Left ventricle myocardium inferior (tissue), 1 donor: ENCODE measurements at regions not wholly inside any gene's neighbourhood (a gene's known extent, or its start where the extent isn't known, plus 50 kb on each side); places are given as distances from the start of the nearest gene placed in this dataset.

Experiments used
- DNase-seq: peaks from one replicate; pipeline ENCODE4 v3.0.0-alpha.2; 2020
- H3K27ac ChIP-seq: fragments of 200-600 bp; replicated peaks from 2 replicates; pipeline ENCODE4 v1.8.0; 2021
- H3K27me3 ChIP-seq: fragments of 200-600 bp; 2 replicates; pipeline ENCODE4 v1.8.0; 2021; ENCODE audit warnings: low read depth
- H3K36me3 ChIP-seq: fragments of 200-600 bp; 2 replicates; pipeline ENCODE4 v1.8.0; 2021
- H3K4me1 ChIP-seq: fragments of 200-600 bp; 2 replicates; pipeline ENCODE4 v1.8.0; 2021
- H3K4me3 ChIP-seq: fragments of 200-600 bp; 2 replicates; pipeline ENCODE4 v1.8.0; 2021; ENCODE audit warnings: mild to moderate bottlenecking, moderate library complexity
- H3K9me3 ChIP-seq: fragments of 200-600 bp; replicated peaks from 2 replicates; pipeline ENCODE4 v1.8.0; 2021
- CTCF ChIP-seq: fragments of 200-600 bp; IDR thresholded peaks from 2 replicates; pipeline ENCODE4 v1.8.0; 2021; ENCODE audit warnings: antibody characterized with exemption, mild to moderate bottlenecking, borderline replicate concordance
- intact Hi-C: fragments of 100-400 bp; cut with micrococcal nuclease; formaldehyde crosslinking; loops from one replicate; pipeline ENCODE4 v1.11.0; 2022
- donor health status: DM: no; HTN: yes; CAD: no; lungs with severe emphysema.

DNA sequence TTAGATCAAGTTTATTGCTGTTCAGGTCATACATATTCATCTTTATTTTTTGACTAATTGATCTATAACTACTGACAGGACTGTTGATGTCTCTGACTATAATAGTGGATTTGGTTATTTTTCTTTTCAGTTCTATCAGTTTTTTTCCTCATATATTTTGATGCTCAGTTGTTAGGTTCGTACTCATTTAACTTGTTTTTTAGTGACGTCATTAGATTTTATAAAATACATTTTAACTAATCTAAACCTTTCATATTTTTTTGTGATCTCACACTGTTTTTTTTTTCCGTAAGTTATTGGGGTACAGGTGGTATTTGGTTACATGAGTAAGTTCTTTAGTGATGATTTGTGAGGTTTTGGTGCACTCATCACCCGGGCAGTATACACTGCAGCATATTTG lies 841.2 kb upstream of the FBXO33 start:
- Histone ChIP-seq H3K4me3 (no peak overlapping the region), H3K36me3 (no peaks in the 10 kb centered on the region), H3K4me1 (no peaks in the 10 kb centered on the region), H3K27me3 (no peaks in the 10 kb centered on the region), H3K9me3 (no peaks in the 10 kb centered on the region), H3K27ac (no peak overlapping the region)
- no peak for DNase-seq
- intact Hi-C loops = no loop called here
- TF ChIP-seq CTCF = no peak

DNA sequence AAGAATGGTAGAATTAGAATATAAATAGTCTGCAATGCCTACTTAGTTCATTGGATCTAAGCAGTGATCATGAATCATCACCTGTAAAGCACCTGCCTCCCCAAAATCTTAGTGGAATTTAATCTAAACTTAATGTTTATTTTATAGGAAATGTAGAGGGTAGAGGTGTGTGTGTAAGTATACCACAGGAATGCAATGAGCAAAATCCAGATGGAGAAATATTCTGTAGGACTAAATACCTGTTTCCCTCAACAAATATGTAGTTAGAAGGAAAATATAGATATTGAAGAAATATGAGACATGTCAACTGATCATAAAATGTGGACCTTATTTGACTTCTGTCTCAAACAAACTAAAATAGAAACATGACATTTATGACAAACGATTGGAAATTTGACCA lies 839.2 kb upstream of the FBXO33 start:
- H3K4me3 ChIP-seq = no peak overlapping the region
- DNase-seq = no peak
- no peaks in the 10 kb centered on the region for H3K36me3 ChIP-seq
- H3K27me3 ChIP-seq = no peaks in the 10 kb centered on the region
- no peak overlapping the region for H3K27ac ChIP-seq
- no peak for TF ChIP-seq CTCF
- no peaks in the 10 kb centered on the region for H3K4me1 ChIP-seq
- intact Hi-C loops = no loop called here
- no peaks in the 10 kb centered on the region for H3K9me3 ChIP-seq

- intact Hi-C loops = no loop called here
- H3K4me3 ChIP-seq = no peak overlapping the region
- H3K4me1 ChIP-seq = no peaks in the 10 kb centered on the region
- H3K9me3 ChIP-seq = no peaks in the 10 kb centered on the region
- no peaks in the 10 kb centered on the region for H3K27me3 ChIP-seq
- H3K27ac ChIP-seq = no peak overlapping the region
- no peaks in the 10 kb centered on the region for H3K36me3 ChIP-seq
- TF ChIP-seq CTCF = no peak
- no peak for DNase-seq
Observed at GRCh38 chr14:40269436-40269835, 837.2 kb upstream of the FBXO33 start.

DNA sequence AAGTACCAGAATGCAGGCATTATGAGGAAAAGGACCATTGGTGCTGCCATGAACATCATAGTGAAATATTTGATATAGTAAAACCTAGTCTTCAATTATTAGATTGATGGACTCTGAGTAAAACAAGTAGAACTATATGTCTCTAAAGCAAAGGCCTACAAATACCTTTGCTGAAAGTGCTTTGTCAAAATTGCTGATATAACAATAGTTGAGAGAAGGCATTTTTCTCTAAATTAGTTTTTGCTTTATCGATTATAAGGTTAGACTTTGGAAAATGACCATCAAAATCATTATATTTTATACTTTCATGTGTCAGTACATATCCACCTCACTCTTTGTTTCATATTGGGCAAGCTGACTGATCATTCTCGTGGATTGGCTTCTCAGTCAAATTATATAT lies 836.0 kb upstream of the FBXO33 start:
- no peak overlapping the region for H3K27ac ChIP-seq
- no peaks in the 10 kb centered on the region for H3K4me1 ChIP-seq
- H3K4me3 ChIP-seq = no peak overlapping the region
- no peaks in the 10 kb centered on the region for H3K27me3 ChIP-seq
- no peak for TF ChIP-seq CTCF
- no peaks in the 10 kb centered on the region for H3K9me3 ChIP-seq
- no peak for DNase-seq
- H3K36me3 ChIP-seq = no peaks in the 10 kb centered on the region
- intact Hi-C loops = no loop called here

DNA sequence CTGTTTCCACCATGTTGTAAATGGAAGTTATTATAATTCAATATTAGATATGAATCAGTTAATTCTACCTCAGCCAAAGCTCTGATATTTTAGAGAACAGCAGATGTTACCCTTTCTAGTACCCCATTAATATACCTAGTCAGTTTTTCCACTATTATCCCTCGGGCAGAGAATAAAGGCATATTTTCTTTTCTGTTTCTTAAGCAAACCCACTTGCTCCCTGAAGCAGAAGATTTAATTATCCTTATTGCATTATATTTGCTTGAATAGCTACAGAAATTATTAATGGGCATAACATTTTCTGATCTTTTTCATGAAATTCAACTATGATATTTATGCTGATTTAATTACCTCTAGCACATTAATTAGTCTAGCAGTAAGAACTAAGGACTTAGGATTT lies 832.9 kb upstream of the FBXO33 start:
- Histone ChIP-seq H3K4me1 (no peaks in the 10 kb centered on the region), H3K36me3 (no peaks in the 10 kb centered on the region), H3K27ac (no peak overlapping the region), H3K27me3 (no peaks in the 10 kb centered on the region), H3K4me3 (no peak overlapping the region), H3K9me3 (no peaks in the 10 kb centered on the region)
- no peak for DNase-seq
- no peak for TF ChIP-seq CTCF
- intact Hi-C loops = no loop called here

GRCh38 chr14:40252817-40253447 lies 820.7 kb upstream of the FBXO33 start:
- Histone ChIP-seq H3K27ac (no peak overlapping the region), H3K4me1 (no peaks in the 10 kb centered on the region), H3K4me3 (no peak overlapping the region), H3K36me3 (no peaks in the 10 kb centered on the region), H3K9me3 (peaks cover 3% of the 10 kb centered on the region), H3K27me3 (no peaks in the 10 kb centered on the region)
- intact Hi-C loops = no loop called here
- DNase-seq = no peak
- no peak for TF ChIP-seq CTCF
